Heart left ventricle (tissue), 13 donors: ENCODE measurements at regions not wholly inside any gene's neighbourhood (a gene's known extent, or its start where the extent isn't known, plus 50 kb on each side); places are given as distances from the start of the nearest gene placed in this dataset.

Experiments used
- CTCF ChIP-seq, 12 donors: fragments of 200-600 bp; sonication (generic) in 4 of 12; IDR thresholded peaks; one replicate each; pipeline versions ENCODE4 v1.5.0 to v1.8.0; 2018 to 2022; ENCODE audit warnings: antibody characterized with exemption in 12 of 12, mild to moderate bottlenecking in 5 of 12
- POLR2A ChIP-seq, 2 donors: fragments of 450-650 bp; IDR thresholded peaks; one replicate each; pipeline ENCODE4 v1.6.1; 2017; ENCODE audit warnings: antibody characterized with exemption in 2 of 2, mild to moderate bottlenecking in 2 of 2, moderate library complexity in 2 of 2
- donor health status: ischemic (EF 13 %, LVEDD 7.1; RV severe dilation, severe dysfunction).
- donor health status: DM: no; HTN: yes; CAD: no.
- donor health status: DM: no; HTN: no; CAD: no.
- donor health status: ischemic (EF 25% LVEDD 6.9; RV normal size, moderate dysfunction).
- donor health status: ischemic (EF 25% LVEDD 5.7; RV mildly dilated, moderate dysfunction).
- donor health status: ischemic (EF 35%, LVEDD 5.7; RV mildly dilated, moderate dysfunction).
- donor health status: nonischemic (EF 11% LVEDD 7.7; RV severe dilation, severe dysfunction).
- donor health status: DM: yes; HTN: yes; CAD: no.
- donor health status: PGD.
- donor health status: ischemic (EF 29% LVEDD 5.4; RV normal size, mild dysfunction).
- donor health status: nonischemic (EF 23%, LVEDD 6.1; RV moderate dilation, normal function).

DNA sequence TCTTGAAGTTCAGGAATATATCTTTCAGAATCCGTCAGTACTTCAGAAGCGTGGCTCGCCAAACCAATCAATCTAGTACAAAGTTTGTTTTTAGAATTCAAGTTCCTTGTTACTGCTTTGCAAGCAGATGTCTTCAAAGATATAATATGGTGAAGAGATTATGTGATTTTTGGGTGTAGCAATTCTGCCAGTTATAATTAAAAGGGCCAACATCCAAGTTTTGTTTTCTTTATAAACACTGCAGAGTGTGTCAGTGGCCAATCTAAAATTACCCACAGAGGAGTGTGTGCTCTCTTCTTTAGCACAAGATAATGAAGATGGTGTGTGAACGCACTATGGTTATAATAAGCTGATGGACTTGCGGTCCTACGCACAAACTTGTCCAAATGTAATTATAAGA, 493.6 kb upstream of the MDFIC2 start:
- TF ChIP-seq CTCF (IDR thresholded peaks at IDR 0.05) (no peak), POLR2A (IDR thresholded peaks at IDR 0.05) (no peak)
